ENCODE measurements at regions not wholly inside any gene's neighbourhood (a gene's known extent, or its start where the extent isn't known, plus 50 kb on each side); places are given as distances from the start of the nearest gene placed in this dataset.

- no peaks in the 10 kb centered on the region for H4K20me1 ChIP-seq (ENCODE audit: low read length)
- peak; percentile 89 for ATAC-seq
- no peaks in the 10 kb centered on the region for H3K27me3 ChIP-seq (ENCODE audit: low read length)
- CTCF ChIA-PET = no interaction called here
- H3K9me2 ChIP-seq (replicated peaks; ENCODE audit: low read length) = no peaks in the 10 kb centered on the region
- no peaks in the 10 kb centered on the region for H3K79me2 ChIP-seq (ENCODE audit: low read length)
- POLR2A ChIA-PET (ENCODE audit: unreplicated experiment) = no interaction called here
- no TSS peak for BruUV-seq (replicated peaks)
- peak overlapping the region; percentile 31; the same call in 1 of the 2 replicates for H2AFZ ChIP-seq (ENCODE audit: low read length)
- TF ChIP-seq, protein P1, sequence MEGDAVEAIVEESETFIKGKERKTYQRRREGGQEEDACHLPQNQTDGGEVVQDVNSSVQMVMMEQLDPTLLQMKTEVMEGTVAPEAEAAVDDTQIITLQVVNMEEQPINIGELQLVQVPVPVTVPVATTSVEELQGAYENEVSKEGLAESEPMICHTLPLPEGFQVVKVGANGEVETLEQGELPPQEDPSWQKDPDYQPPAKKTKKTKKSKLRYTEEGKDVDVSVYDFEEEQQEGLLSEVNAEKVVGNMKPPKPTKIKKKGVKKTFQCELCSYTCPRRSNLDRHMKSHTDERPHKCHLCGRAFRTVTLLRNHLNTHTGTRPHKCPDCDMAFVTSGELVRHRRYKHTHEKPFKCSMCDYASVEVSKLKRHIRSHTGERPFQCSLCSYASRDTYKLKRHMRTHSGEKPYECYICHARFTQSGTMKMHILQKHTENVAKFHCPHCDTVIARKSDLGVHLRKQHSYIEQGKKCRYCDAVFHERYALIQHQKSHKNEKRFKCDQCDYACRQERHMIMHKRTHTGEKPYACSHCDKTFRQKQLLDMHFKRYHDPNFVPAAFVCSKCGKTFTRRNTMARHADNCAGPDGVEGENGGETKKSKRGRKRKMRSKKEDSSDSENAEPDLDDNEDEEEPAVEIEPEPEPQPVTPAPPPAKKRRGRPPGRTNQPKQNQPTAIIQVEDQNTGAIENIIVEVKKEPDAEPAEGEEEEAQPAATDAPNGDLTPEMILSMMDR (conservative IDR thresholded peaks at IDR 0.05; ENCODE audit: low read depth, low read length) = no peak
- TF ChIP-seq EZH2phosphoT487 (IDR thresholded peaks at IDR 0.05; ENCODE audit: borderline replicate concordance, low read length) = no peak
- no peak for TF ChIP-seq EZH2 (IDR thresholded peaks at IDR 0.05; ENCODE audit: low read length, unreplicated experiment)
- H3K4me2 ChIP-seq (ENCODE audit: low read length) = peak overlapping the region; percentile 65; the same call in 1 of the 2 replicates
- H3K9ac ChIP-seq (ENCODE audit: low read length) = no peak overlapping the region
- no peak overlapping the region; the same call in 1 of the 2 replicates for H3K4me3 ChIP-seq (ENCODE audit: low read length)
- intact Hi-C loops (cut with micrococcal nuclease) = loop anchor here (2.0 kb wide), 1 partner anchor 147 kb away; the partner anchor contains the start of gene PLS3
- no peaks in the 10 kb centered on the region for H3F3A ChIP-seq (ENCODE audit: low read length, unreplicated experiment)
- H3K36me3 ChIP-seq (ENCODE audit: low read depth, low read length) = no peaks in the 10 kb centered on the region
- H3K27ac ChIP-seq (ENCODE audit: low read length) = no peak overlapping the region
- peak; percentile 47 for DNase-seq
- peaks cover 16% of the 10 kb centered on the region for H3K4me1 ChIP-seq (ENCODE audit: insufficient read depth, low read length)
- H3K9me3 ChIP-seq (ENCODE audit: low read length) = no peaks in the 10 kb centered on the region
Measured at GRCh38 chrX:115413246-115413878, 123.8 kb downstream of the LUZP4 start.

DNA sequence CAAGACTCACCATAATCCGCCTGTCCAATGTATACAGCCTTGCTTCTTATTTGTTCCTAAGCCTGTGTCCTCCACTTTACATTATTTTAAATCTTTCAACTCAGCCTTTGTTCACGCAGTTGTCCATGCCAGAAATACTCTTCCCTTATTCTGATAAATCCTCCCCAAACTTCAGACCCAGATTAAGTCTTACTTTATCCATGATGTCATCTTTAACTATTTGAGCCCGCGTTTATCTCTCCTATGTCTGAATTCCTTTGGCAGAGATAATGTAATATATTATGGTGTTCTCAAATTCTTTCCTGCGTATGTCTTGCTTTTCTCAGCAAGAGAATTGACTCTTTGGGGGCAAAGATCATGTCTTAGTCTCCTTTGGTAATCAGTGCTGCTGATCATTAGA is 129.6 kb downstream of the LUZP4 start:
- no peak overlapping the region for H2AFZ ChIP-seq (ENCODE audit: low read length)
- BruUV-seq (replicated peaks) = no TSS peak
- peaks cover 2% of the 10 kb centered on the region for H3K4me1 ChIP-seq (ENCODE audit: insufficient read depth, low read length)
- TF ChIP-seq, protein P1 (conservative IDR thresholded peaks at IDR 0.05; ENCODE audit: low read depth, low read length) = no peak
- TF ChIP-seq EZH2phosphoT487 (IDR thresholded peaks at IDR 0.05; ENCODE audit: borderline replicate concordance, low read length) (no peak), EZH2 (IDR thresholded peaks at IDR 0.05; ENCODE audit: low read length, unreplicated experiment) (no peak)
- CTCF ChIA-PET = no interaction called here
- H3K27me3 ChIP-seq (ENCODE audit: low read length) = no peaks in the 10 kb centered on the region
- no peaks in the 10 kb centered on the region for H3K9me2 ChIP-seq (replicated peaks; ENCODE audit: low read length)
- no peak overlapping the region for H3K27ac ChIP-seq (ENCODE audit: low read length)
- ATAC-seq (no peak), DNase-seq (no peak)
- H4K20me1 ChIP-seq (ENCODE audit: low read length) = no peaks in the 10 kb centered on the region
- intact Hi-C loops (cut with micrococcal nuclease) = no loop called here
- H3K4me2 ChIP-seq (ENCODE audit: low read length) = no peak overlapping the region
- H3F3A ChIP-seq (ENCODE audit: low read length, unreplicated experiment) = no peaks in the 10 kb centered on the region
- H3K9me3 ChIP-seq (ENCODE audit: low read length) = no peaks in the 10 kb centered on the region
- POLR2A ChIA-PET (ENCODE audit: unreplicated experiment) = no interaction called here
- no peaks in the 10 kb centered on the region for H3K36me3 ChIP-seq (ENCODE audit: low read depth, low read length)
- H3K79me2 ChIP-seq (ENCODE audit: low read length) = no peaks in the 10 kb centered on the region
- no peak overlapping the region for H3K4me3 ChIP-seq (ENCODE audit: low read length)
- H3K9ac ChIP-seq (ENCODE audit: low read length) = no peak overlapping the region

DNA sequence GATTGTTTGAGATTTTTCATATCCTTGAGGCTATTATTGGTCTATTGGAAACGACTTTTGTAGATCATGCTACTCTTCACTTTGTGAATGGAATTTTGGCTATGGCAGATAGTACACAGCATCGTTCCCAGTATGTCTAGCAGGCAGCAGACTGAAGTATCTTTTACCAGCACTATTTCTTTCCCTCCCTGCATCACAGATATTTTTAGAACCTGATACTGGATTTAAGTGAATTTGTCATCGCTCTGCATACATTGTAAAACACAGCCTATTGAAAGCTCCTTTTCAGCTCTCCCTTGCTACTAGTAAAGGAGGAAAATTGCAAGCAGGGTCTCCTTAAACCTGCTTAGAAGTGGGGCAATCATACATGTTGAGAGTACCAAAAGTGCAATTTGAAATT is 133.6 kb downstream of the LUZP4 start:
- intact Hi-C loops (cut with micrococcal nuclease) = no loop called here
- no peaks in the 10 kb centered on the region for H3F3A ChIP-seq (ENCODE audit: low read length, unreplicated experiment)
- H3K4me1 ChIP-seq (ENCODE audit: insufficient read depth, low read length) = no peaks in the 10 kb centered on the region; the same call in 1 of the 2 replicates
- ChIA-PET CTCF (no interaction called here), POLR2A (ENCODE audit: unreplicated experiment) (no interaction called here)
- BruUV-seq (replicated peaks) = no TSS peak
- DNase-seq (peak; percentile 19), ATAC-seq (peak; percentile 83)
- no peaks in the 10 kb centered on the region for H3K27me3 ChIP-seq (ENCODE audit: low read length)
- H3K9ac ChIP-seq (ENCODE audit: low read length) = no peak overlapping the region
- no peak overlapping the region for H3K4me3 ChIP-seq (ENCODE audit: low read length)
- no peaks in the 10 kb centered on the region for H3K36me3 ChIP-seq (ENCODE audit: low read depth, low read length)
- no peak for TF ChIP-seq EZH2phosphoT487 (IDR thresholded peaks at IDR 0.05; ENCODE audit: borderline replicate concordance, low read length)
- TF ChIP-seq, protein P1 (conservative IDR thresholded peaks at IDR 0.05; ENCODE audit: low read depth, low read length) = no peak
- no peak for TF ChIP-seq EZH2 (IDR thresholded peaks at IDR 0.05; ENCODE audit: low read length, unreplicated experiment)
- H3K4me2 ChIP-seq (ENCODE audit: low read length) = no peak overlapping the region
- no peaks in the 10 kb centered on the region for H3K79me2 ChIP-seq (ENCODE audit: low read length)
- no peaks in the 10 kb centered on the region for H3K9me3 ChIP-seq (ENCODE audit: low read length)
- no peak overlapping the region for H2AFZ ChIP-seq (ENCODE audit: low read length)
- no peaks in the 10 kb centered on the region for H3K9me2 ChIP-seq (replicated peaks; ENCODE audit: low read length)
- H3K27ac ChIP-seq (ENCODE audit: low read length) = no peak overlapping the region
- H4K20me1 ChIP-seq (ENCODE audit: low read length) = no peaks in the 10 kb centered on the region

Data from PC-3 (cell line).